GM19324 (cell line): ENCODE measurements at regions not wholly inside any gene's neighbourhood (a gene's known extent, or its start where the extent isn't known, plus 50 kb on each side); places are given as distances from the start of the nearest gene placed in this dataset.
"Not testable (repeated sequence)": the region's sequence is repeated elsewhere in the genome, so short reads cannot be mapped to it uniquely, and the experiment has no call there.

Experiments
- ATAC-seq: cut with Tn5 transposase; IDR thresholded peaks from one replicate; pipeline ENCODE4 v1.9.1; 2021; ENCODE audit warnings: mild to moderate bottlenecking, moderate library complexity; ENCODE audit not compliant: unreplicated experiment, low FRiP score

- no peak for ATAC-seq
Observed at GRCh38 chr3:99586701-99587100, 51.7 kb upstream of the COL8A1 start.

GRCh38 chr3:99579965-99580364, 58.4 kb upstream of the COL8A1 start:
- no peak for ATAC-seq

- ATAC-seq: no peak
Observed at GRCh38 chr3:99579246-99579645, 59.1 kb upstream of the COL8A1 start.

DNA sequence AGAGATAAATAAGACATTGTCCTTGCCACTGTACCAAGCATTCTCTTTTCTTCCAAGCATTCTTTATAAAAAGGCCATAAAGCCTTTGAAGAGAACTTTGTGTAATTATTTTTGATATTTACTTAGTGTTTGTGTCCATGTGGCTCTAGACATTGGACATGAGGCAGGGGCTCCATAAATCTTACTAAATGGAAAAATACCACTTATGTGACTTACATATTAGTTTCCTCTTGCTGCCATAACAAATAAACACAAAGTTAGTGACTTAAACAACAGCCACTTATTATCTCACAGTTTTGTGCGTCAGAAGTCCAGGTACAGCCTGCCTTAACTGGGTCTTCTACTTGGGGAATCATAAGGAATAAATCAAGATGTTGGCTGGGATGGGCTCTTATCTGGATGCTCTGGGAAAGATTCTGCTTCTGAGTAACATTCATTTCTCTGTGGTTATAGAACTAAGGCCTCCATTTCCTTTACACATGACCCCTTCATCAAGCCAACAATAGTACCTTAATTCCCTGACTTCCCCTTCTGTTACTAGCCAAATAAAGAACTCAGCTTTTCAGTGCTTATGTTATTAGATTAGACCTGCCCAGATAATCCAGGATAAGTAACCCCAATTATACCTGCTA, 59.9 kb upstream of the COL8A1 start:
- ATAC-seq: no peak

DNA sequence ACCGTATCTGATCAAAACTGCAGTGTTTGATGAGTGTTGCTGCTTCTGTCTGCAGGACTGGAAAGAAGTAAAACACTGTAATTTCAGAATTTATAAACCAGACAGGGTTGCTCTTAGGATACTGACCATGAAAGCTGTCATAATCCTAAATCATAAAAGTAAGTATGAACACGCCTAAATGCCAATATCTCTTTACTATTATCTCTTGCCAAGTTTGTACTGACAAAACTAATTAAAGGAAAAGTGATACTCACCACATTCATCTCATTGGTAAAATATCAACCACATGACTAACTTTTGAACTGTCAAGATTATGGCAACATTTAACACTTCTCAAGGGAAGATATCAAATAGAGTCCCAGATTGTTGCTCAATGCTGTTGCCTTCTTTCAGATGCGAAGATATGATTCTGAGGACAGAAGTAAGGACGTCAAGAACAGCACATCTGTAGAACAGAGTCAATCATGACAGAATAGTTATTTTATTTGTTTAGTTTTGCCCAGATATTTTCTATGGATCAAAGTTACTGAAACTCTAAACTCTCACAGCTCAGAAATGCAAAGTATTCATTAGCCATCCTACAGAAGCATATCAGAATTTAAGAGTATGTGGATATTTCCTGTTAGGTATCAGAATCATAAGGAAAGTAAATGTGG, 61.4 kb upstream of the COL8A1 start:
- no peak for ATAC-seq

GRCh38 chr3:99575683-99576082, 62.7 kb upstream of the COL8A1 start:
- no peak for ATAC-seq

DNA sequence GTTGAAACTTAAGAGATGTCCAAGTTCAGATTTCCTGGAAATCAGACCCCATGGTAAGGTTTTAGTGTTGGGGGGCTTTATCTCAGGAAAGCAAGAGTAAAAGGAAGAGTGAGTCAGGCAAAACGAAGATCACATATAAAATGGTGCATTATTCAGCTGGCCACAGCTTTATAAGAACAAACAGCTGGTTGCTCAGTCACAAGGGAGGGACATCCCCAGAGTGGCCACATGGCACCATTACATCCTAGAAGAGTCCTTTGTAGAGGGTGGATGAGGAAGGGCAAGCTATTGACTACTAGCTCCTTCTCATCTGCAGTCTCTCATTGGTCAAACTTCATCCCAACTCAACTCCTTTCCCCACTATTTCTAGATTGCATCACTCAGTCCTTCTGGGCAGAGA, 68.3 kb upstream of the COL8A1 start:
- no peak for ATAC-seq

- no peak for ATAC-seq
Observed at GRCh38 chr3:99568663-99569335, 69.6 kb upstream of the COL8A1 start.

DNA sequence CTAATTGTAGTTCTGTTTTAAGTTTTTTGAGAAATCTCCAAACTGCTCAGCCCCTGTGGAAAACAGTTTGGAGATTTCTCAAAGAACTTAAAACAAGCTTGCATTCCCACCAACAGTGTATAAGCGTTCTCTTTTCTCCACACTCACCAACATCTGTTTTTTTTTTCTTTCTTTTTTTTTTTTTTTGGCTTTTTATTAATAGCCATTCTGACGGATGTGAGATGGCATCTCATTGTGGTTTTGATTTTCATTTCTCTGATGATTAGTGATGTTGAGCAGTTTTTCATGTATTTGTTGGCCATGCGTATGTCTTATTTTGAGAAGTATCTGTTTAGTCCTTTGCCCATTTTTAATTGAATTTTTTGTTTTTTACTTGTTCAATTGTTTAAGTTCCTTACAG, 73.1 kb upstream of the COL8A1 start:
- ATAC-seq: no peak

DNA sequence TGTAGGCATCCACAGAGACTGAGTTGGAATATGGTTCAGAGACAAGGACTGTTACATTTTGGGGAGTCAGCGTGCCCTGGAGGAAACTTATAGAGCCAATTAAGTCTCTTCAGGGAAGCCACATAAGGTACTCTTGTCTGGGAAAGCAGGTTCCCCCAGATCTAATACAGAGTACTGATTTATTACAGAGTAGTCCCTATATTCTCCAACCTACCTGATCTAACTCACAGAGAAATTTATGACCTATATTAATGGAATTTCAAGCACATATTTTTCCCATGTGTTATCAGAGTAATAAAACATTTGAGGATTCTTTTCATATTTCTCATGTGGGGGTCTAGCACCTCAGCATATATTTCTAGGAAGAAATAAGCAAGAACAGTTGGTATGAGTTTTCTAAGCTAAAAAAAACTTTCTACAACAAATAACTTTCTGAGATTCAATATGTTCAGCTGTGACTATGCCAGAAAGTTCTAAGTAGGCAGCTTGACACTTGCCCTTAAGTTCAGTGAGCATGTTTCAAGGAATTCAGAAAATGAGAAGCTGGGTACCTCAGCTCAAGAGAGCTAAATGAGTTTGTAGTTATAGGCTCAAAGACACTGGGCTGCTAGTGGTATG, 75.3 kb upstream of the COL8A1 start:
- no peak for ATAC-seq

DNA sequence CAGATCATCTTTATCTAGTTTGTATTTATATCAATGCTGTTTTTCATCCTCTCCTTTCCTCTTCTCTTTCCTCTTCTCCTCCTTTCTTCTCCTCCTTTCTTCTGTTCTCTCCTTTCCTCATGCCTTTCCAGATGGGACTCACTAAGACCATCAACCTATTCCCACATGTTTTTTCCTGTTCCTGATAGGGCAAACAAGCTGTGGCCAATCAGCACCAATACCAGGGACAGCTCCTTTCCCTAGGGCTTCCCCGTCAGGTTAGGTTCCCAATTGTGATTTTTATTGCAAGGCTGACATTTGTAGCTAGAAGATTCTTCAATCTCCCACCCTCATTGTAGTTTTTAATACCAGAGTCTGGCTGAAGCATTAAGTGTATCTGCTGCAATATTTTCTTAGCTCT, 76.3 kb upstream of the COL8A1 start:
- ATAC-seq: no peak

GRCh38 chr3:99561056-99561455, 77.3 kb upstream of the COL8A1 start:
- no peak for ATAC-seq

GRCh38 chr3:99559196-99559595, 79.2 kb upstream of the COL8A1 start:
- ATAC-seq: no peak

GRCh38 chr3:99555885-99556284, 82.5 kb upstream of the COL8A1 start:
- not testable (repeated sequence) for ATAC-seq

DNA sequence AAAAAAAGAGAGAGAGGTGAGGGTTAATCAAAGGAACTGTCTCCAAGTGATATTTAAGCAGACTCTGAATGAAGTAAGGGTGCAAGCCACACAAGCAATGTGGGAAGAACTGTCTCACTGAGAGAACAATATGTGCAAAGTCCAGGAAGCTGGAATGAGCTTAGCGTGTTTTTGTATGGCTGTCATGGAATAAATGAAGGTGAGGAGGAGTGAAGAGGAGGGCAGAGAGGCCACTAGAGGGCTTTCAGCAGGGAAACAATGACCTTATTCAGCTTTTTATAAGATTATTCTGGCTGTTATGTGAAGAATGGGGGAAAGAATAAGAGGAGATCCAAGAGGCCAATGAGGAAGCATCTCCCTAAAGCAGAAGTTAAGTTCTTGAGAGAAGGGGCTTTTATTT, 86.9 kb upstream of the COL8A1 start:
- no peak for ATAC-seq

DNA sequence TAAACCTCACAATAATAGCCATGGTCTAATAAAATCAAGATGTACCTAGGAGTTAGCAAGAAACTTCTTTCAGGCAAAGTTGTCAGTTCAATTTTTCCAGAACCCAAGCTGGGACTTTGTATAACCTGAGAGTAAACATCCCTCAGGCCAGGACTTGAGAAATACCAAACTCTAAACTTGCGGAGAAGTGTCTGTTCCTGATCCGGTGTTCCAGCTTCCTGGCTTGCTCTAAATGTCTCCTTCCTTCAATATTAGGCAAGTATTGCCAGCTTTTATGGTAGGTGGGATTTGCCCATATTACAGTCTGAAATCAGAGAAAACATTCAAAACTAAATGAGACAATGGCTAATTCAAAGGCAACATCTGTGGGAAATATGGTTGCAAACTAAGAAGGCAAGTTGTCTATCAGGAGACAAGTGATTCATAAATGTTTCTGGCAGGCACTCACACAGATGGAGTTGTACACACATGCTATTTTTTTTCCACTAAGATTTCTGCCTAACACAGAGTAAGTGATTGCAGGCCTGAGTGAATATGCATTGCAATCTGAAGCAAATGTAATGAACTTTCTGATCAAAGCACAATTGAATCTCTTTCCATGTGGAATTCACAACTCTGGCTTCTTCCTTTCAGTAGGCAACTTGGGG, 88.3 kb upstream of the COL8A1 start:
- no peak for ATAC-seq

DNA sequence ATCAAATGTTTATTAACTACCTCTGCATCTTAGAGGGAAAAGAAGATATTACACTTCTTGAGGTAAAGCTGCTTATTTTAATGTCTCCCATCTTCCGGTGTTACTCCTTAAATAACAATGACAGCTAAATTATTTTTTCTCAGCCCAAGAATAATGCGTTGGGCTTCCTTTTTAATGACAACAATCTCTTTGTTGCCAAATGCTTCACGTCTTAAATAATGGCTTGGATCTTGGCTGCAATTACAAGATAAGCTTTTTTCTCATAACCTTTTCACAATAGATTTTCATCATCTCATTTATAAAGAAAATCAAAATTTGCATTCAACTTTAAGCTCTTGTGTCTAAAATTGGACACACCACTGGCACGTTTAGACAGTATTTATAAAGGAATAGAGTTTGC, 89.2 kb upstream of the COL8A1 start:
- ATAC-seq: no peak

- no peak for ATAC-seq
Observed at GRCh38 chr3:99548674-99549073, 89.7 kb upstream of the COL8A1 start.

- no peak for ATAC-seq
Observed at GRCh38 chr3:99545941-99546580, 92.3 kb upstream of the COL8A1 start.

DNA sequence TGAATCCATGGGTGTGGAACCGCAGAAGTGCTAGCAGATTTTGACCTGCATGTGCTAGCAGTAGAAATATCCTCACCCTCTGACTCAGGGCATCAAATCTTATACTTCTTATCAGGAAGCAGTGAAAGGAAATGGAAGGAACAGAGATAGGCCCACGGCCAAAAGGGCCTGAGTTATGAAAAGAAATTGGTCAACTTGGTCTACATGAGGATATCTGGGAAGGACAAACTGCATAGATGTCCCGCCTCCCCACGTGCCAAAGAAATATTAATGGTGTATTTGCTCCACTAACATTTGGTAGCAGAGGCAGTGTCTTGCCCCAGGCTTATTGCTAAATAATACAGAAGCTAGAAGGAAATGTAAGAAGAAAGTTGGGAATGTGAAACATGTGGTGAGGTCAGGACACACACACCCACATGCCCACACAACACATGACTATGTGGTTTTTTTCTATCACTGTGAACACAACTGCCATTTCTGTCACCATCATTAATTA, 93.6 kb upstream of the COL8A1 start:
- no peak for ATAC-seq
